H1 (cell line): ENCODE measurements at regions not wholly inside any gene's neighbourhood (a gene's known extent, or its start where the extent isn't known, plus 50 kb on each side); places are given as distances from the start of the nearest gene placed in this dataset.

Source experiments
- CTCF ChIA-PET: fragments of 300-600 bp; sonication (Branson Sonifier 250); formaldehyde crosslinking; loops from one replicate; lab custom pipeline; 2021; ENCODE audit not compliant: partially characterized antibody; lab: Charles Lee
- POLR2A ChIA-PET: fragments of 300-600 bp; sonication (Branson Sonifier 250); formaldehyde crosslinking; loops from one replicate; lab custom pipeline; 2021; ENCODE audit warnings: inconsistent platforms; ENCODE audit not compliant: partially characterized antibody; lab: Charles Lee
- DNase-seq, 2 experiments: peaks; one replicate each; pipeline versions ENCODE4 v3.0.0 to v3.0.0-alpha.2; 2010 to 2022; ENCODE audit warnings: low spot score in 2 of 2, low read depth in 1 of 2, mixed read lengths in 1 of 2
- FAIRE-seq: peaks from 2 replicates; lab custom pipeline; 2011; peaks lifted over from hg19 to GRCh38; lab: Jason Lieb, UNC
- H2AFZ ChIP-seq: 2 replicates; pipeline ENCODE4 v1.8.1; 2012; ENCODE audit warnings: low read length, inconsistent platforms
- H2AK5ac ChIP-seq: 2 replicates; pipeline ENCODE4 v1.6.1; 2013; ENCODE audit warnings: low read depth, low read length
- H2BK120ac ChIP-seq: replicated peaks from 2 replicates; pipeline ENCODE3; 2013; ENCODE audit warnings: low read depth, low read length, inconsistent platforms
- H2BK12ac ChIP-seq: 2 replicates; pipeline ENCODE4 v1.6.1; 2013; ENCODE audit warnings: low read depth, low read length
- H2BK15ac ChIP-seq: 2 replicates; pipeline ENCODE4 v1.6.1; 2013; ENCODE audit warnings: low read length
- H2BK20ac ChIP-seq: 2 replicates; pipeline ENCODE4 v1.6.1; 2013; ENCODE audit warnings: low read length
- H2BK5ac ChIP-seq: 2 replicates; pipeline ENCODE4 v1.6.1; 2013; ENCODE audit warnings: low read depth, low read length
- H3K14ac ChIP-seq: 2 replicates; pipeline ENCODE4 v1.6.1; 2013; ENCODE audit warnings: inconsistent platforms; ENCODE audit not compliant: insufficient read length
- H3K18ac ChIP-seq: 2 replicates; pipeline ENCODE4 v1.6.1; 2013; ENCODE audit warnings: low read length; ENCODE audit errors: extremely low read depth
- H3K23ac ChIP-seq: 2 replicates; pipeline ENCODE4 v1.6.1; 2013; ENCODE audit warnings: inconsistent platforms; ENCODE audit not compliant: insufficient read length
- H3K23me2 ChIP-seq: 2 replicates; pipeline ENCODE4 v1.6.1; 2013; ENCODE audit warnings: low read depth, low read length
- H3K27ac ChIP-seq: 2 replicates; pipeline ENCODE4 v1.6.1; 2011; ENCODE audit warnings: low read depth, low read length, inconsistent platforms
- H3K27me3 ChIP-seq, 4 experiments: replicated peaks in 1 of 4; 1 replicate in 1 of 4; 2 replicates in 3 of 4; pipeline versions ENCODE4 v1.6.1 to v1.8.1; 2011 to 2013; ENCODE audit warnings: low read length in 3 of 4, mild to moderate bottlenecking in 3 of 4, inconsistent platforms in 2 of 4, mixed read lengths in 2 of 4, moderate library complexity in 1 of 4; ENCODE audit not compliant: control insufficient read depth in 3 of 4, insufficient read depth in 3 of 4; ENCODE audit errors: extremely low read depth in 1 of 4
- H3K36me3 ChIP-seq, 4 experiments: 2 replicates each; pipeline versions ENCODE4 v1.6.1 to v1.8.1; 2011 to 2013; ENCODE audit warnings: mild to moderate bottlenecking in 4 of 4, low read length in 3 of 4, moderate library complexity in 2 of 4, control low read depth in 1 of 4, inconsistent platforms in 1 of 4; ENCODE audit not compliant: insufficient read depth in 4 of 4, control insufficient read depth in 2 of 4
- H3K4ac ChIP-seq: replicated peaks from 2 replicates; pipeline ENCODE3; 2013; ENCODE audit warnings: low read length, low read depth, mixed read lengths, inconsistent platforms; ENCODE audit not compliant: insufficient read length
- H3K4me1 ChIP-seq, 4 experiments: replicated peaks in 1 of 4; 1 replicate in 1 of 4; 2 replicates in 3 of 4; pipeline versions ENCODE4 v1.6.1 to v1.8.1; 2011 to 2013; ENCODE audit warnings: low read length in 3 of 4, inconsistent platforms in 2 of 4, mixed read lengths in 1 of 4; ENCODE audit not compliant: insufficient read depth in 4 of 4, control insufficient read depth in 3 of 4
- H3K4me2 ChIP-seq, 2 experiments: 2 replicates each; pipeline versions ENCODE4 v1.6.1 to v1.8.1; 2011 to 2013; ENCODE audit warnings: low read depth in 2 of 2, low read length in 2 of 2, control low read depth in 1 of 2, inconsistent platforms in 1 of 2, mild to moderate bottlenecking in 1 of 2; ENCODE audit not compliant: insufficient read depth in 1 of 2
- H3K4me3 ChIP-seq, 4 experiments: fragments of 200-600, 300-600 bp in 1 of 4; sonication (generic), shearing (Covaris generic), sonication (Bioruptor Twin) in 1 of 4; 2 replicates each; pipeline versions ENCODE4 v1.5.1 to v1.8.1; 2011 to 2016; ENCODE audit warnings: low read length in 4 of 4, low read depth in 3 of 4, control low read depth in 2 of 4, inconsistent platforms in 2 of 4, mild to moderate bottlenecking in 2 of 4, mixed read lengths in 1 of 4, moderate library complexity in 1 of 4; ENCODE audit not compliant: insufficient read depth in 2 of 4; ENCODE audit errors: extremely low read depth in 1 of 4
- H3K56ac ChIP-seq: replicated peaks from 2 replicates; pipeline ENCODE3; 2013; ENCODE audit warnings: low read depth, mild to moderate bottlenecking, mixed read lengths, low read length, inconsistent platforms; ENCODE audit not compliant: insufficient read length
- H3K79me1 ChIP-seq: 2 replicates; pipeline ENCODE4 v1.6.1; 2013; ENCODE audit warnings: low read depth, low read length, control low read depth
- H3K79me2 ChIP-seq, 2 experiments: 2 replicates each; pipeline versions ENCODE4 v1.6.1 to v1.8.1; 2012 to 2013; ENCODE audit warnings: low read length in 2 of 2, mild to moderate bottlenecking in 2 of 2, inconsistent platforms in 1 of 2; ENCODE audit not compliant: insufficient read depth in 2 of 2, control insufficient read depth in 1 of 2
- H3K9ac ChIP-seq, 4 experiments: replicated peaks in 1 of 4; 1 replicate in 1 of 4; 2 replicates in 3 of 4; pipeline versions ENCODE4 v1.6.1 to v1.8.1; 2011 to 2013; ENCODE audit warnings: low read depth in 3 of 4, low read length in 3 of 4, control low read depth in 2 of 4, mild to moderate bottlenecking in 2 of 4, moderate library complexity in 2 of 4, inconsistent platforms in 1 of 4; ENCODE audit errors: extremely low read depth in 1 of 4
- H3K9me3 ChIP-seq, 2 experiments: 2 replicates each; pipeline versions ENCODE4 v1.6.1 to v1.8.1; 2012 to 2013; ENCODE audit warnings: mild to moderate bottlenecking in 2 of 2, moderate library complexity in 2 of 2, control low read depth in 1 of 2, inconsistent platforms in 1 of 2, low read depth in 1 of 2, low read length in 1 of 2, mixed read lengths in 1 of 2; ENCODE audit not compliant: insufficient read depth in 2 of 2
- H4K20me1 ChIP-seq, 2 experiments: replicated peaks in 1 of 2; 2 replicates each; pipeline versions ENCODE3 to v1.8.1; 2011 to 2013; ENCODE audit warnings: inconsistent platforms in 2 of 2, low read length in 2 of 2, mild to moderate bottlenecking in 1 of 2; ENCODE audit not compliant: insufficient read depth in 2 of 2, control insufficient read depth in 1 of 2
- H4K5ac ChIP-seq: 2 replicates; pipeline ENCODE4 v1.6.1; 2013; ENCODE audit warnings: low read length, low read depth, mixed read lengths, inconsistent platforms; ENCODE audit not compliant: insufficient read length
- H4K8ac ChIP-seq: 2 replicates; pipeline ENCODE4 v1.8.0; 2013; ENCODE audit warnings: mild to moderate bottlenecking, moderate library complexity, low read length, inconsistent platforms; ENCODE audit not compliant: insufficient read depth; ENCODE audit errors: extremely low read depth
- H4K91ac ChIP-seq: replicated peaks from 2 replicates; pipeline ENCODE3; 2013; ENCODE audit warnings: low read length, mixed read lengths, inconsistent platforms; ENCODE audit not compliant: insufficient read length
- ATF3 ChIP-seq: IDR thresholded peaks from 2 replicates; pipeline ENCODE4 v1.6.1; 2011; ENCODE audit warnings: low read depth, mild to moderate bottlenecking, low read length; ENCODE audit not compliant: insufficient read depth
- BCL11A ChIP-seq, 2 experiments: IDR thresholded peaks; one replicate each; pipeline ENCODE4 v1.6.1; 2011; ENCODE audit warnings: low read depth in 2 of 2, low read length in 2 of 2, mild to moderate bottlenecking in 2 of 2
- BRCA1 ChIP-seq: IDR thresholded peaks from 2 replicates; pipeline ENCODE4 v1.6.1; 2012; ENCODE audit warnings: low read depth, low read length, improper control_type of control experiment
- CBX8 ChIP-seq: fragments of 300-800, 300-1000 bp; sonication (generic); IDR thresholded peaks from 2 replicates; pipeline ENCODE4 v1.7.1; 2016; ENCODE audit warnings: low read depth, low read length, borderline replicate concordance
- FOSL1 ChIP-seq: IDR thresholded peaks from 2 replicates; pipeline ENCODE4 v1.6.1; 2011; ENCODE audit warnings: mild to moderate bottlenecking, low read depth, low read length, moderate library complexity; ENCODE audit not compliant: insufficient read depth
- KDM1A ChIP-seq: fragments of 200-600, 300-600 bp; sonication (generic); IDR thresholded peaks from 2 replicates; pipeline ENCODE4 v1.7.1; 2016; ENCODE audit warnings: mild to moderate bottlenecking, low read length, borderline replicate concordance
- PHF8 ChIP-seq: fragments of 200-600 bp; sonication (generic); conservative IDR thresholded peaks from 2 replicates; pipeline ENCODE4 v1.7.1; 2012; ENCODE audit warnings: low read depth, mild to moderate bottlenecking, inconsistent platforms, low read length, moderate library complexity
- POLR2AphosphoS5 ChIP-seq: IDR thresholded peaks from 2 replicates; pipeline ENCODE4 v1.6.1; 2011; ENCODE audit warnings: low read depth, low read length
- SIN3A ChIP-seq, 2 experiments: IDR thresholded peaks in 1 of 2; conservative IDR thresholded peaks in 1 of 2; 2 replicates each; pipeline ENCODE4 v1.6.1; 2011 to 2012; ENCODE audit warnings: low read length in 2 of 2, improper control_type of control experiment in 1 of 2, low read depth in 1 of 2, mild to moderate bottlenecking in 1 of 2
- SIRT6 ChIP-seq: IDR thresholded peaks from one replicate; pipeline ENCODE4 v1.7.1; 2012; ENCODE audit warnings: low read length, inconsistent platforms
- SIX5 ChIP-seq: IDR thresholded peaks from 2 replicates; pipeline ENCODE4 v1.6.1; 2011; ENCODE audit warnings: mild to moderate bottlenecking, low read depth, low read length
- TEAD4 ChIP-seq: IDR thresholded peaks from 2 replicates; pipeline ENCODE4 v1.6.1; 2012; ENCODE audit warnings: low read depth, low read length, inconsistent platforms, mixed read lengths
- WGBS, 2 experiments: shearing (Covaris generic) in 1 of 2; methylation state at CpG; one replicate each; pipeline versions ENCODE4 v1.1.6 to v1.1.7; 2013 to 2015; ENCODE audit warnings: low lambda C conversion rate in 2 of 2, mixed read lengths in 2 of 2, inconsistent platforms in 1 of 2, low coverage in 1 of 2, missing lambda C conversion rate in 1 of 2; ENCODE audit not compliant: insufficient replicate concordance in 2 of 2, insufficient coverage in 1 of 2, insufficient read length in 1 of 2; ENCODE audit errors: extremely low coverage in 1 of 2, missing lambda C conversion rate in 1 of 2; 5-methylcytosine and 5-hydroxymethylcytosine counted together
- TF ChIP-seq, protein P1 (sequence below): IDR thresholded peaks from 2 replicates; pipeline ENCODE4 v1.6.1; 2012; ENCODE audit warnings: inconsistent platforms
- TF ChIP-seq, protein P2 (sequence below): IDR thresholded peaks from 2 replicates; pipeline ENCODE4 v1.6.1; 2011; ENCODE audit warnings: low read length, improper control_type of control experiment

DNA sequence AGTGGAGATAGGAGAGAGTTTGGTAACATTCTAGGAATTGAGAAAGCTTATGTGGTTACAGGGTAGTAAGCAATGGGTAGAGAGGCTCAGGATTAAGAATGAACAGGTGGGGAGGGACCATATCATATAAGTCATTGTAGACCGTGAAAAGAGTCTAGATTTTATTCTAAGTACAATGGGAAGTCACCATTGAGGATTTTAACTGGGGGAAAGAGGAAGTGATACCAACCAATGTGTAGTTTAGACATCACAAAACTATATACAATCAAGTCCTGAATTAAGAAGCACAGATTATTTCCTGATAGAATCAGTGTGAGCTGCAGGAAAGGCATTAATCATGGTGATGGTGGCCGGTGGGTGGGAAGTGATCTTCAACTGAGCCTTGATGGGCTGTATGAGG is 178.3 kb upstream of the ZIC3 start:
- Histone ChIP-seq H4K91ac (no peak overlapping the region), H3K27ac (no peak overlapping the region), H2BK15ac (no peak overlapping the region), H4K8ac (no peak overlapping the region), H3K4ac (no peak overlapping the region), H3K23me2 (no peaks in the 10 kb centered on the region), H3K79me2 (no peaks in the 10 kb centered on the region), H2BK120ac (no peak overlapping the region), H3K14ac (no peak overlapping the region), H2BK5ac (no peak overlapping the region), H3K27me3 (no peaks in the 10 kb centered on the region), H2BK12ac (no peak overlapping the region), H3K9ac (no peak overlapping the region), H3K36me3 (no peaks in the 10 kb centered on the region), H3K4me2 (no peak overlapping the region), H2BK20ac (no peak overlapping the region), H3K9me3 (no peaks in the 10 kb centered on the region), H3K79me1 (no peaks in the 10 kb centered on the region), H3K18ac (no peak overlapping the region), H3K56ac (no peak overlapping the region), H2AFZ (no peak overlapping the region), H2AK5ac (no peak overlapping the region), H4K5ac (no peak overlapping the region), H3K4me1 (no peaks in the 10 kb centered on the region), H3K4me3 (no peak overlapping the region), H3K23ac (no peak overlapping the region), H4K20me1 (no peaks in the 10 kb centered on the region)
- FAIRE-seq (no peak), DNase-seq (no peak)
- 92% methylated on average over 2 of the region's 2 CpGs; no CpG with 5 or more reads in 1 of the 2 experiments for WGBS, 2 experiments
- ChIA-PET POLR2A (no interaction called here), CTCF (no interaction called here)
- TF ChIP-seq KDM1A (no peak), BRCA1 (no peak), FOSL1 (no peak), SIX5 (no peak), ATF3 (no peak), BCL11A (IDR thresholded peaks at IDR 0.05; ENCODE audit: low read depth in 2 of 2, low read length in 2 of 2) (no peak), POLR2AphosphoS5 (no peak), TEAD4 (no peak), PHF8 (no peak), CBX8 (no peak), SIRT6 (no peak), SIN3A (conservative IDR thresholded peaks at IDR 0.05 in 1 of 2, IDR thresholded peaks at IDR 0.05 in 1 of 2; ENCODE audit: low read depth in 1 of 2, low read length in 2 of 2) (no peak)
- TF ChIP-seq, protein P1, sequence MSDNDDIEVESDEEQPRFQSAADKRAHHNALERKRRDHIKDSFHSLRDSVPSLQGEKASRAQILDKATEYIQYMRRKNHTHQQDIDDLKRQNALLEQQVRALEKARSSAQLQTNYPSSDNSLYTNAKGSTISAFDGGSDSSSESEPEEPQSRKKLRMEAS: no peak
- TF ChIP-seq, protein P2, sequence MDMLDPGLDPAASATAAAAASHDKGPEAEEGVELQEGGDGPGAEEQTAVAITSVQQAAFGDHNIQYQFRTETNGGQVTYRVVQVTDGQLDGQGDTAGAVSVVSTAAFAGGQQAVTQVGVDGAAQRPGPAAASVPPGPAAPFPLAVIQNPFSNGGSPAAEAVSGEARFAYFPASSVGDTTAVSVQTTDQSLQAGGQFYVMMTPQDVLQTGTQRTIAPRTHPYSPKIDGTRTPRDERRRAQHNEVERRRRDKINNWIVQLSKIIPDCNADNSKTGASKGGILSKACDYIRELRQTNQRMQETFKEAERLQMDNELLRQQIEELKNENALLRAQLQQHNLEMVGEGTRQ: no peak
